ENCODE measurements at regions not wholly inside any gene's neighbourhood (a gene's known extent, or its start where the extent isn't known, plus 50 kb on each side); places are given as distances from the start of the nearest gene placed in this dataset.
"Not testable (repeated sequence)": the region's sequence is repeated elsewhere in the genome, so short reads cannot be mapped to it uniquely, and the experiment has no call there.

- not testable (repeated sequence) for TF ChIP-seq CTCF (conservative IDR thresholded peaks at IDR 0.05; ENCODE audit: low read depth, low read length); EZH2 (IDR thresholded peaks at IDR 0.05; ENCODE audit: borderline replicate concordance, low read depth, low read length, poor library complexity, severe bottlenecking)
These were observed 143.4 kb downstream of the ADRA2C start for GRCh38 chr4:3909616-3910015.

Data from A673 (cell line).